NCI-H146 treated with DMSO at 0.1 percent for 48 hours (cell line): ENCODE measurements at regions not wholly inside any gene's neighbourhood (a gene's known extent, or its start where the extent isn't known, plus 50 kb on each side); places are given as distances from the start of the nearest gene placed in this dataset.
A peak's percentile ranks its signal among the peaks of the same experiment; 100 is the strongest.

Experiments used
- DNase-seq: peaks from one replicate; lab custom pipeline; 2025; ENCODE audit not compliant: unreplicated experiment; lab: John Stamatoyannopoulos, UW

GRCh38 chrX:80306007-80306406 lies 114.2 kb upstream of the TENT5D start:
- no peak for DNase-seq

- DNase-seq, result no peak
Measured at GRCh38 chrX:80312448-80312847, 107.8 kb upstream of the TENT5D start.

- DNase-seq, result no peak
Measured at GRCh38 chrX:80316526-80316925, 103.7 kb upstream of the TENT5D start.

- no peak for DNase-seq
Measured at GRCh38 chrX:80317646-80318045, 102.6 kb upstream of the TENT5D start.

GRCh38 chrX:80331285-80331684 lies 89.0 kb upstream of the TENT5D start:
- no peak for DNase-seq

GRCh38 chrX:80334583-80334982 lies 85.7 kb upstream of the TENT5D start:
- no peak for DNase-seq

- peak; percentile 8 for DNase-seq
Measured at GRCh38 chrX:80335062-80335830, 85.0 kb upstream of the TENT5D start.

- no peak for DNase-seq
Measured at GRCh38 chrX:80354966-80355465, 65.2 kb upstream of the TENT5D start.
